GM12878 (cell line): ENCODE measurements at regions not wholly inside any gene's neighbourhood (a gene's known extent, or its start where the extent isn't known, plus 50 kb on each side); places are given as distances from the start of the nearest gene placed in this dataset.

Experiments used
- CTCF ChIP-seq, 3 experiments: IDR thresholded peaks in 2 of 3; conservative IDR thresholded peaks in 1 of 3; 2 replicates each; pipeline ENCODE4 v1.5.1; 2011; ENCODE audit warnings: low read depth in 3 of 3, low read length in 3 of 3, mild to moderate bottlenecking in 3 of 3, control low read depth in 2 of 3, moderate library complexity in 2 of 3, inconsistent platforms in 1 of 3, mixed read lengths in 1 of 3; ENCODE audit not compliant: control insufficient read depth in 2 of 3, insufficient read depth in 1 of 3; ENCODE audit errors: extremely low read depth in 1 of 3
- EZH2 ChIP-seq: IDR thresholded peaks from 2 replicates; pipeline ENCODE4 v1.6.1; 2012; ENCODE audit warnings: low read depth, mild to moderate bottlenecking, control low read depth, inconsistent platforms, low read length, borderline replicate concordance; ENCODE audit not compliant: control insufficient read depth
- FOXK2 ChIP-seq: fragments of 450-650 bp; IDR thresholded peaks from 2 replicates; pipeline ENCODE4 v1.6.1; 2017; ENCODE audit warnings: mild to moderate bottlenecking, moderate library complexity
- JUND ChIP-seq: IDR thresholded peaks from 2 replicates; pipeline ENCODE4 v1.6.1; 2012; ENCODE audit warnings: low read depth, mild to moderate bottlenecking, low read length, improper control_type of control experiment, moderate library complexity
- POLR2AphosphoS5 ChIP-seq: IDR thresholded peaks from 2 replicates; pipeline ENCODE4 v1.6.1; 2011; ENCODE audit warnings: mild to moderate bottlenecking, low read length, inconsistent platforms
- SPI1 ChIP-seq: IDR thresholded peaks from 2 replicates; pipeline ENCODE4 v1.6.1; 2011; ENCODE audit warnings: low read depth, mild to moderate bottlenecking, low read length, moderate library complexity, borderline replicate concordance; ENCODE audit not compliant: insufficient read depth
- SRF ChIP-seq, 2 experiments: IDR thresholded peaks; 2 replicates each; pipeline ENCODE4 v1.6.1; 2011; ENCODE audit warnings: low read depth in 2 of 2, low read length in 2 of 2, mild to moderate bottlenecking in 1 of 2, moderate library complexity in 1 of 2
- SUZ12 ChIP-seq: fragments of 200-600 bp; sonication (generic); IDR thresholded peaks from one replicate; pipeline ENCODE4 v1.6.1; 2018; ENCODE audit warnings: antibody characterized with exemption, mild to moderate bottlenecking; ENCODE audit not compliant: unreplicated experiment
- USF1 ChIP-seq: IDR thresholded peaks from 2 replicates; pipeline ENCODE4 v1.6.1; 2011; ENCODE audit warnings: borderline replicate concordance, low read depth, mild to moderate bottlenecking, moderate library complexity, mixed read lengths, low read length; ENCODE audit not compliant: insufficient read depth; ENCODE audit errors: extremely low read length
- YY1 ChIP-seq: IDR thresholded peaks from 2 replicates; pipeline ENCODE4 v1.6.1; 2011; ENCODE audit warnings: low read depth, mild to moderate bottlenecking, low read length
- ZNF274 ChIP-seq: IDR thresholded peaks from one replicate; pipeline ENCODE4 v1.8.0; 2011; ENCODE audit not compliant: insufficient read length, insufficient read depth
- ZSCAN29 ChIP-seq: fragments of 450-650 bp; IDR thresholded peaks from 2 replicates; pipeline ENCODE4 v1.6.1; 2017; ENCODE audit warnings: mild to moderate bottlenecking, moderate library complexity

GRCh38 chr5:162842727-162843126 lies 594.7 kb upstream of the CCNG1 start:
- TF ChIP-seq JUND (no peak), SPI1 (no peak), YY1 (no peak), USF1 (no peak), EZH2 (no peak), ZSCAN29 (no peak), CTCF (IDR thresholded peaks at IDR 0.05 in 2 of 3, conservative IDR thresholded peaks at IDR 0.05 in 1 of 3; ENCODE audit: control insufficient read depth in 2 of 3, extremely low read depth in 1 of 3, insufficient read depth in 1 of 3, low read depth in 3 of 3, low read length in 3 of 3) (no peak), ZNF274 (no peak), SUZ12 (no peak), FOXK2 (no peak), POLR2AphosphoS5 (no peak), SRF (IDR thresholded peaks at IDR 0.05; ENCODE audit: low read depth in 2 of 2, low read length in 2 of 2) (no peak)
